ENCODE measurements at regions not wholly inside any gene's neighbourhood (a gene's known extent, or its start where the extent isn't known, plus 50 kb on each side); places are given as distances from the start of the nearest gene placed in this dataset.

GRCh38 chr4:187795737-187796136 is 199.8 kb upstream of the ZFP42 start:
- no peaks in the 10 kb centered on the region for H3K27me3 ChIP-seq (ENCODE audit: control insufficient read depth in 1 of 2, insufficient read depth in 2 of 2, low read length in 2 of 2)
- no peaks in the 10 kb centered on the region for H3K4me1 ChIP-seq (ENCODE audit: control insufficient read depth, insufficient read depth, low read length)
- H3K27ac ChIP-seq (ENCODE audit: low read length), result no peak overlapping the region
- no peak overlapping the region for H3K4me3 ChIP-seq (ENCODE audit: low read length in 2 of 2)
- H3K9me3 ChIP-seq (ENCODE audit: control insufficient read depth in 2 of 2, low read length in 2 of 2), result no peaks in the 10 kb centered on the region
- no peak overlapping the region for H3K9ac ChIP-seq (ENCODE audit: low read length in 2 of 2)
- no peaks in the 10 kb centered on the region for H3K36me3 ChIP-seq (ENCODE audit: control insufficient read depth in 2 of 2, insufficient read depth in 2 of 2, low read length in 2 of 2)

GRCh38 chr4:187798385-187798784 is 197.2 kb upstream of the ZFP42 start:
- H3K27me3 ChIP-seq (ENCODE audit: control insufficient read depth in 1 of 2, insufficient read depth in 2 of 2, low read length in 2 of 2), result no peaks in the 10 kb centered on the region
- H3K4me3 ChIP-seq (ENCODE audit: low read length in 2 of 2), result no peak overlapping the region
- H3K36me3 ChIP-seq (ENCODE audit: control insufficient read depth in 2 of 2, insufficient read depth in 2 of 2, low read length in 2 of 2), result no peaks in the 10 kb centered on the region
- no peak overlapping the region for H3K9ac ChIP-seq (ENCODE audit: low read length in 2 of 2)
- no peaks in the 10 kb centered on the region for H3K9me3 ChIP-seq (ENCODE audit: control insufficient read depth in 2 of 2, low read length in 2 of 2)
- no peak overlapping the region for H3K27ac ChIP-seq (ENCODE audit: low read length)
- H3K4me1 ChIP-seq (ENCODE audit: control insufficient read depth, insufficient read depth, low read length), result no peaks in the 10 kb centered on the region

GRCh38 chr4:187799735-187800134 is 195.8 kb upstream of the ZFP42 start:
- Histone ChIP-seq H3K4me1 (ENCODE audit: control insufficient read depth, insufficient read depth, low read length) (no peaks in the 10 kb centered on the region), H3K9ac (ENCODE audit: low read length in 2 of 2) (no peak overlapping the region), H3K27me3 (ENCODE audit: control insufficient read depth in 1 of 2, insufficient read depth in 2 of 2, low read length in 2 of 2) (no peaks in the 10 kb centered on the region), H3K36me3 (ENCODE audit: control insufficient read depth in 2 of 2, insufficient read depth in 2 of 2, low read length in 2 of 2) (no peaks in the 10 kb centered on the region), H3K27ac (ENCODE audit: low read length) (no peak overlapping the region), H3K4me3 (ENCODE audit: low read length in 2 of 2) (no peak overlapping the region), H3K9me3 (ENCODE audit: control insufficient read depth in 2 of 2, low read length in 2 of 2) (no peaks in the 10 kb centered on the region)

GRCh38 chr4:187811591-187811990 is 184.0 kb upstream of the ZFP42 start:
- Histone ChIP-seq H3K9me3 (ENCODE audit: control insufficient read depth in 2 of 2, low read length in 2 of 2) (no peaks in the 10 kb centered on the region), H3K27ac (ENCODE audit: low read length) (no peak overlapping the region), H3K27me3 (ENCODE audit: control insufficient read depth in 1 of 2, insufficient read depth in 2 of 2, low read length in 2 of 2) (no peaks in the 10 kb centered on the region), H3K4me3 (ENCODE audit: low read length in 2 of 2) (no peak overlapping the region), H3K4me1 (ENCODE audit: control insufficient read depth, insufficient read depth, low read length) (no peaks in the 10 kb centered on the region), H3K9ac (ENCODE audit: low read length in 2 of 2) (no peak overlapping the region), H3K36me3 (ENCODE audit: control insufficient read depth in 2 of 2, insufficient read depth in 2 of 2, low read length in 2 of 2) (no peaks in the 10 kb centered on the region)

GRCh38 chr4:187814737-187815465 is 180.7 kb upstream of the ZFP42 start:
- Histone ChIP-seq H3K9ac (ENCODE audit: low read length in 2 of 2) (peak overlapping the region in 1 of 2 donors; percentile 58), H3K9me3 (ENCODE audit: control insufficient read depth in 2 of 2, low read length in 2 of 2) (no peaks in the 10 kb centered on the region), H3K36me3 (ENCODE audit: control insufficient read depth in 2 of 2, insufficient read depth in 2 of 2, low read length in 2 of 2) (no peaks in the 10 kb centered on the region)

GRCh38 chr4:187826725-187827124 is 168.8 kb upstream of the ZFP42 start:
- Histone ChIP-seq H3K4me3 (ENCODE audit: low read length in 2 of 2) (no peak overlapping the region), H3K27me3 (ENCODE audit: control insufficient read depth in 1 of 2, insufficient read depth in 2 of 2, low read length in 2 of 2) (no peaks in the 10 kb centered on the region), H3K9ac (ENCODE audit: low read length in 2 of 2) (no peak overlapping the region), H3K9me3 (ENCODE audit: control insufficient read depth in 2 of 2, low read length in 2 of 2) (peaks cover 0 to 3% of the 10 kb centered on the region in 2 donors), H3K36me3 (ENCODE audit: control insufficient read depth in 2 of 2, insufficient read depth in 2 of 2, low read length in 2 of 2) (no peaks in the 10 kb centered on the region), H3K27ac (ENCODE audit: low read length) (no peak overlapping the region), H3K4me1 (ENCODE audit: control insufficient read depth, insufficient read depth, low read length) (no peaks in the 10 kb centered on the region)

More at GRCh38 chr4:187814737-187815465, 180.7 kb upstream of the ZFP42 start:
- Histone ChIP-seq H3K4me1 (ENCODE audit: control insufficient read depth, insufficient read depth, low read length) (no peaks in the 10 kb centered on the region), H3K4me3 (ENCODE audit: low read length in 2 of 2) (peak overlapping the region; percentile 24 to 68), H3K27me3 (ENCODE audit: control insufficient read depth in 1 of 2, insufficient read depth in 2 of 2, low read length in 2 of 2) (no peaks in the 10 kb centered on the region), H3K27ac (ENCODE audit: low read length) (no peak overlapping the region)

- no peaks in the 10 kb centered on the region for H3K4me1 ChIP-seq (ENCODE audit: control insufficient read depth, insufficient read depth, low read length)
- H3K27ac ChIP-seq (ENCODE audit: low read length), result no peak overlapping the region
- H3K27me3 ChIP-seq (ENCODE audit: control insufficient read depth in 1 of 2, insufficient read depth in 2 of 2, low read length in 2 of 2), result no peaks in the 10 kb centered on the region
- no peaks in the 10 kb centered on the region for H3K36me3 ChIP-seq (ENCODE audit: control insufficient read depth in 2 of 2, insufficient read depth in 2 of 2, low read length in 2 of 2)
- peaks cover 0 to 3% of the 10 kb centered on the region in 2 donors for H3K9me3 ChIP-seq (ENCODE audit: control insufficient read depth in 2 of 2, low read length in 2 of 2)
- no peak overlapping the region for H3K4me3 ChIP-seq (ENCODE audit: low read length in 2 of 2)
- no peak overlapping the region for H3K9ac ChIP-seq (ENCODE audit: low read length in 2 of 2)
Observed at GRCh38 chr4:187827631-187828030, 167.9 kb upstream of the ZFP42 start.

- Histone ChIP-seq H3K9me3 (ENCODE audit: control insufficient read depth in 2 of 2, low read length in 2 of 2) (no peaks in the 10 kb centered on the region), H3K36me3 (ENCODE audit: control insufficient read depth in 2 of 2, insufficient read depth in 2 of 2, low read length in 2 of 2) (no peaks in the 10 kb centered on the region), H3K27ac (ENCODE audit: low read length) (no peak overlapping the region), H3K4me3 (ENCODE audit: low read length in 2 of 2) (no peak overlapping the region), H3K4me1 (ENCODE audit: control insufficient read depth, insufficient read depth, low read length) (no peaks in the 10 kb centered on the region), H3K9ac (ENCODE audit: low read length in 2 of 2) (no peak overlapping the region), H3K27me3 (ENCODE audit: control insufficient read depth in 1 of 2, insufficient read depth in 2 of 2, low read length in 2 of 2) (no peaks in the 10 kb centered on the region)
Observed at GRCh38 chr4:187839765-187840164, 155.8 kb upstream of the ZFP42 start.

- no peak overlapping the region for H3K27ac ChIP-seq (ENCODE audit: low read length)
- H3K4me1 ChIP-seq (ENCODE audit: control insufficient read depth, insufficient read depth, low read length), result no peaks in the 10 kb centered on the region
- no peaks in the 10 kb centered on the region for H3K36me3 ChIP-seq (ENCODE audit: control insufficient read depth in 2 of 2, insufficient read depth in 2 of 2, low read length in 2 of 2)
- no peaks in the 10 kb centered on the region for H3K9me3 ChIP-seq (ENCODE audit: control insufficient read depth in 2 of 2, low read length in 2 of 2)
- H3K27me3 ChIP-seq (ENCODE audit: control insufficient read depth in 1 of 2, insufficient read depth in 2 of 2, low read length in 2 of 2), result no peaks in the 10 kb centered on the region
- H3K4me3 ChIP-seq (ENCODE audit: low read length in 2 of 2), result no peak overlapping the region
- H3K9ac ChIP-seq (ENCODE audit: low read length in 2 of 2), result no peak overlapping the region
Observed at GRCh38 chr4:187840814-187841213, 154.8 kb upstream of the ZFP42 start.

- H3K4me1 ChIP-seq (ENCODE audit: control insufficient read depth, insufficient read depth, low read length), result no peaks in the 10 kb centered on the region
- no peaks in the 10 kb centered on the region for H3K36me3 ChIP-seq (ENCODE audit: control insufficient read depth in 2 of 2, insufficient read depth in 2 of 2, low read length in 2 of 2)
- no peak overlapping the region for H3K4me3 ChIP-seq (ENCODE audit: low read length in 2 of 2)
- no peak overlapping the region for H3K9ac ChIP-seq (ENCODE audit: low read length in 2 of 2)
- no peak overlapping the region for H3K27ac ChIP-seq (ENCODE audit: low read length)
- H3K27me3 ChIP-seq (ENCODE audit: control insufficient read depth in 1 of 2, insufficient read depth in 2 of 2, low read length in 2 of 2), result no peaks in the 10 kb centered on the region
- peaks cover 0 to 3% of the 10 kb centered on the region in 2 donors for H3K9me3 ChIP-seq (ENCODE audit: control insufficient read depth in 2 of 2, low read length in 2 of 2)
Observed at GRCh38 chr4:187849556-187850225, 145.9 kb upstream of the ZFP42 start.

- H3K9ac ChIP-seq (ENCODE audit: low read length in 2 of 2), result no peak overlapping the region
- H3K36me3 ChIP-seq (ENCODE audit: control insufficient read depth in 2 of 2, insufficient read depth in 2 of 2, low read length in 2 of 2), result no peaks in the 10 kb centered on the region
- no peak overlapping the region for H3K4me3 ChIP-seq (ENCODE audit: low read length in 2 of 2)
- no peaks in the 10 kb centered on the region for H3K4me1 ChIP-seq (ENCODE audit: control insufficient read depth, insufficient read depth, low read length)
- no peaks in the 10 kb centered on the region for H3K27me3 ChIP-seq (ENCODE audit: control insufficient read depth in 1 of 2, insufficient read depth in 2 of 2, low read length in 2 of 2)
- no peak overlapping the region for H3K27ac ChIP-seq (ENCODE audit: low read length)
- H3K9me3 ChIP-seq (ENCODE audit: control insufficient read depth in 2 of 2, low read length in 2 of 2), result no peaks in the 10 kb centered on the region
Observed at GRCh38 chr4:187865914-187866313, 129.7 kb upstream of the ZFP42 start.
